UCSD-AML1 (cell line): ENCODE measurements at regions not wholly inside any gene's neighbourhood (a gene's known extent, or its start where the extent isn't known, plus 50 kb on each side); places are given as distances from the start of the nearest gene placed in this dataset.
"Not testable (repeated sequence)": the region's sequence is repeated elsewhere in the genome, so short reads cannot be mapped to it uniquely, and the experiment has no call there.

Source experiments
- DNase-seq: peaks from one replicate; lab custom pipeline; 2025; ENCODE audit not compliant: unreplicated experiment; lab: John Stamatoyannopoulos, UW

- not testable (repeated sequence) for DNase-seq
Measured at GRCh38 chr12:94816746-94817145, 166.4 kb upstream of the TMCC3 start.

- DNase-seq: no peak
Measured at GRCh38 chr12:94815958-94816357, 165.6 kb upstream of the TMCC3 start.

- no peak for DNase-seq
Measured at GRCh38 chr12:94815450-94815849, 165.1 kb upstream of the TMCC3 start.

GRCh38 chr12:94813314-94813713, 163.0 kb upstream of the TMCC3 start:
- no peak for DNase-seq

GRCh38 chr12:94812345-94812744, 162.0 kb upstream of the TMCC3 start:
- no peak for DNase-seq

GRCh38 chr12:94811611-94812010, 161.3 kb upstream of the TMCC3 start:
- no peak for DNase-seq

GRCh38 chr12:94807951-94808350, 157.6 kb upstream of the TMCC3 start:
- DNase-seq: no peak

- no peak for DNase-seq
Measured at GRCh38 chr12:94806617-94807016, 156.3 kb upstream of the TMCC3 start.

- no peak for DNase-seq
Measured at GRCh38 chr12:94805749-94806529, 155.6 kb upstream of the TMCC3 start.

- DNase-seq: no peak
Measured at GRCh38 chr12:94803939-94804338, 153.6 kb upstream of the TMCC3 start.

- DNase-seq: no peak
Measured at GRCh38 chr12:94802796-94803195, 152.4 kb upstream of the TMCC3 start.

- no peak for DNase-seq
Measured at GRCh38 chr12:94801745-94802144, 151.4 kb upstream of the TMCC3 start.

- no peak for DNase-seq
Measured at GRCh38 chr12:94799136-94799535, 148.8 kb upstream of the TMCC3 start.

- DNase-seq: no peak
Measured at GRCh38 chr12:94798113-94798512, 147.8 kb upstream of the TMCC3 start.

GRCh38 chr12:94795520-94795919, 145.2 kb upstream of the TMCC3 start:
- DNase-seq: no peak

- no peak for DNase-seq
Measured at GRCh38 chr12:94795044-94795443, 144.7 kb upstream of the TMCC3 start.

GRCh38 chr12:94793191-94793595, 142.8 kb upstream of the TMCC3 start:
- no peak for DNase-seq

GRCh38 chr12:94792693-94793092, 142.3 kb upstream of the TMCC3 start:
- peak; percentile 16 for DNase-seq

- no peak for DNase-seq
Measured at GRCh38 chr12:94791933-94792332, 141.6 kb upstream of the TMCC3 start.

GRCh38 chr12:94790825-94791224, 140.5 kb upstream of the TMCC3 start:
- DNase-seq: no peak

- no peak for DNase-seq
Measured at GRCh38 chr12:94790370-94790769, 140.0 kb upstream of the TMCC3 start.

- no peak for DNase-seq
Measured at GRCh38 chr12:94789510-94790225, 139.3 kb upstream of the TMCC3 start.
